ENCODE measurements at regions not wholly inside any gene's neighbourhood (a gene's known extent, or its start where the extent isn't known, plus 50 kb on each side); places are given as distances from the start of the nearest gene placed in this dataset.
"Not testable (repeated sequence)": the region's sequence is repeated elsewhere in the genome, so short reads cannot be mapped to it uniquely, and the experiment has no call there.

DNA sequence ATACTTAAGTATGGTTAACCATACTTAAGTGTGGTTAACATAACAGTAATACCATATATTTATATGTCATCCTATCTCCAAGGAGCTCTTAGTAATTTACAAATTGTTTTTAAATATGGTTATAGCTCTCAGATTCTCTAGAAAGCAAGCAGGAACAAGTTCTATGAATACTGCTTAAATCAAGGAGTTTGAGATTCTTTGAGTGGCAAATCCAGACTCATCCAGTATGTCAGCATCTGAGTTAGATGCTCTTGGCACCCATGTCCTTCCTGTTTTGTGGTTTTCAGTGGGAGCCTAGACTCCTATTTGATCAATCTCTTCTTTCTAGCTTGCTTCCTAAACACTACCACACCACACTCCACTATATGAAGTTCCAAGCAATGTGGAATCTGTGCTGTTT lies 114.7 kb upstream of the GDNF start:
- H3K4me3 ChIP-seq (ENCODE audit: low read depth, low read length), result no peak overlapping the region
- DNase-seq (ENCODE audit: low read depth), result no peak
- TF ChIP-seq, protein P1, sequence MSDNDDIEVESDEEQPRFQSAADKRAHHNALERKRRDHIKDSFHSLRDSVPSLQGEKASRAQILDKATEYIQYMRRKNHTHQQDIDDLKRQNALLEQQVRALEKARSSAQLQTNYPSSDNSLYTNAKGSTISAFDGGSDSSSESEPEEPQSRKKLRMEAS (IDR thresholded peaks at IDR 0.05; ENCODE audit: low read depth, low read length), result no peak
- TF ChIP-seq, protein P2, sequence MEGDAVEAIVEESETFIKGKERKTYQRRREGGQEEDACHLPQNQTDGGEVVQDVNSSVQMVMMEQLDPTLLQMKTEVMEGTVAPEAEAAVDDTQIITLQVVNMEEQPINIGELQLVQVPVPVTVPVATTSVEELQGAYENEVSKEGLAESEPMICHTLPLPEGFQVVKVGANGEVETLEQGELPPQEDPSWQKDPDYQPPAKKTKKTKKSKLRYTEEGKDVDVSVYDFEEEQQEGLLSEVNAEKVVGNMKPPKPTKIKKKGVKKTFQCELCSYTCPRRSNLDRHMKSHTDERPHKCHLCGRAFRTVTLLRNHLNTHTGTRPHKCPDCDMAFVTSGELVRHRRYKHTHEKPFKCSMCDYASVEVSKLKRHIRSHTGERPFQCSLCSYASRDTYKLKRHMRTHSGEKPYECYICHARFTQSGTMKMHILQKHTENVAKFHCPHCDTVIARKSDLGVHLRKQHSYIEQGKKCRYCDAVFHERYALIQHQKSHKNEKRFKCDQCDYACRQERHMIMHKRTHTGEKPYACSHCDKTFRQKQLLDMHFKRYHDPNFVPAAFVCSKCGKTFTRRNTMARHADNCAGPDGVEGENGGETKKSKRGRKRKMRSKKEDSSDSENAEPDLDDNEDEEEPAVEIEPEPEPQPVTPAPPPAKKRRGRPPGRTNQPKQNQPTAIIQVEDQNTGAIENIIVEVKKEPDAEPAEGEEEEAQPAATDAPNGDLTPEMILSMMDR (IDR thresholded peaks at IDR 0.05; ENCODE audit: low read depth, low read length), result no peak
- TF ChIP-seq POLR2A (IDR thresholded peaks at IDR 0.05; ENCODE audit: extremely low read depth, insufficient read length) (no peak), MYC (IDR thresholded peaks at IDR 0.05; ENCODE audit: low read depth, low read length) (no peak)

DNA sequence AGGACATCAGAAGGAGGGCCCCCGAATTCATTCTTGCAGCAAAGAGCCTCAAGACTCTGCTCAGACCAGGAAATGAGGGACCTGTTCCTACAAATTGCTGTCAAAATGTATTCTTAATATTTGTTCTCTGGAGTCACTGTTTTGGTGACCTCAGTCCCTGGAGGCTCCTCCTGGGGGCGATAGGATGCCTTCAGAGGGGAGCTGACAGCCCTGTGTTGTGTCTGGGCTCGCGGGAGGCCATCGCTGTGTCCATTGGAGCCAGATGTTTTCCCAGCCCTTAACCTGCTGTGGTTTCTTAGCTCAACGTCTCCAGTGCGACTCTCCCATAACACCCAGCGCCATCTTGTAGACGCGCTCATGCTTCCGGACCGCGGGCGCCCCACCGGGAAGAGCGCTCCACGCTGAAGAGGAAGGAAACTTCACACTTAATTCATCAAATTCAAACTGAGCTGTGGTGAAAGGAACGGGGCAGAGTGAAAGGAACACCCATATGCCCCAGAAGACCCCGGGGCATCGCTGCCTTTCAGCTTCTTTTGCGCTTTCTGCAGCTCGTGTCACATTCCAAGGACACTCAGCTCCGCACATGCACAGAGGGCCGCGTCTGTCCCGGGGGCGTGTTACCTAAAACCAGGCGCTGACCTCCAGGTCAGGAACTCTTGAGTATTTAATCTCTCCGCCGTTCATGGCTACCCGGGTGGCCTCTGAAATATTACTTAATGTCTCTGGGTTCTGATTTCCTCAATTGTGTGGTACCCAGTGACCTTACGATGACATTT lies 112.3 kb upstream of the GDNF start:
- TF ChIP-seq MYC (IDR thresholded peaks at IDR 0.05; ENCODE audit: low read depth, low read length) (no peak), POLR2A (IDR thresholded peaks at IDR 0.05; ENCODE audit: extremely low read depth, insufficient read length) (no peak)
- TF ChIP-seq, protein P2 (IDR thresholded peaks at IDR 0.05; ENCODE audit: low read depth, low read length), result no peak
- TF ChIP-seq, protein P1 (IDR thresholded peaks at IDR 0.05; ENCODE audit: low read depth, low read length), result no peak
- H3K4me3 ChIP-seq (ENCODE audit: low read depth, low read length), result no peak overlapping the region
- DNase-seq (ENCODE audit: low read depth), result no peak

DNA sequence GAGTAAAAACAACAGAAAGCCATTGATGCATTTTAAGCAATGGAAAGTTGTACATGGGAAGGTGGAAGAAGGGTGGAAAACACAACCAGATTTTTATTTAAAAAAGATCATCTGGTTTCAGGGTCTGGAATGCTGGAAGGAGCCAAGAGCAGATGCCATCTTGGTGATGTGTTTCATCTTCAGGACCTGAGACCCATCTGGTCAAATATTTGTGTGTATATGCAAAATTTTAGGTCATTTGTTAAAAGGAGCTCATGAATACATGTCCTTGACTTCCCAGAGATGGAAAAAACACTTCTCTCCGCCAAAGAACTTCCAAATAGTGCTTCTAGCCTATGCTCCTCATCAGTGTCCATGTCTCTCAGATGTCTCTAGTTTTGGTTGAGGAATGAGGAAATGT lies 110.6 kb upstream of the GDNF start:
- H3K4me3 ChIP-seq (ENCODE audit: low read depth, low read length), result no peak overlapping the region
- DNase-seq (ENCODE audit: low read depth), result no peak
- TF ChIP-seq, protein P2 (IDR thresholded peaks at IDR 0.05; ENCODE audit: low read depth, low read length), result no peak
- TF ChIP-seq MYC (IDR thresholded peaks at IDR 0.05; ENCODE audit: low read depth, low read length) (no peak), POLR2A (IDR thresholded peaks at IDR 0.05; ENCODE audit: extremely low read depth, insufficient read length) (no peak)
- TF ChIP-seq, protein P1 (IDR thresholded peaks at IDR 0.05; ENCODE audit: low read depth, low read length), result no peak

DNA sequence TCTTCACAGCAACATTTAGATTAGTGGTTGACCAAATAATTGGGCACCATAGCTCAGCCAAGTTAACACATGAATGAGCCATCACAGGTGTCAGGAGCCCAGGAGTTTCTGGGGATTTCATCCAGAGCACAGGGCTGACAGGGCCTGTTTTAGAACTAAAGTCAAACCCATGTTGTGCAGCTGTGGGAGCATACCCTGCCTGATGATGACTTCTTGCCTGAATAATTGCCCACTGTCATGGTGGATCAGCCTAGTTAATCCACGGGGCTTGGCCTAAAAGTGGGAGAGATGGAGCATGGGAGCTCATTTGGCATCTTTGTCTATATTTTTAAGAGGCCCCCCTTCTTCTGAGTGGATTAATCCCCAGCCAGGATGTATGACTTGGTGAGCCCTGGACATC lies 105.6 kb upstream of the GDNF start:
- no peak for DNase-seq (ENCODE audit: low read depth)
- TF ChIP-seq, protein P1 (IDR thresholded peaks at IDR 0.05; ENCODE audit: low read depth, low read length), result no peak
- TF ChIP-seq MYC (IDR thresholded peaks at IDR 0.05; ENCODE audit: low read depth, low read length), result no peak
- no peak for TF ChIP-seq POLR2A (IDR thresholded peaks at IDR 0.05; ENCODE audit: extremely low read depth, insufficient read length)
- TF ChIP-seq, protein P2 (IDR thresholded peaks at IDR 0.05; ENCODE audit: low read depth, low read length), result no peak
- no peak overlapping the region for H3K4me3 ChIP-seq (ENCODE audit: low read depth, low read length)

DNA sequence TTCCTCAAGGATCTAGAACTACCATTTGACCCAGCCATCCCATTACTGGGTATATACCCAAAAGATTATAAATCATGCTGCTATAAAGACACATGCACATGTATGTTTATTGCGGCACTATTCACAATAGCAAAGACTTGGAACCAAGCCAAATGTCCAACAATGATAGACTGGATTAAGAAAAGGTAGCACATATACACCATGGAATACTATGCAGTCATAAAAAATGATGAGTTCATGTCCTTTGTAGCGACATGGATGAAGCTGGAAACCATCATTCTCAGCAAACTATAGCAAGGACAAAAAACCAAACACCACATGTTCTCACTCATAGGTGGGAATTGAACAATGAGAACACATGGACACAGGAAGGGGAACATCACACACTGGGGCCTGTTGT lies 103.3 kb upstream of the GDNF start:
- DNase-seq (ENCODE audit: low read depth), result not testable (repeated sequence)

DNA sequence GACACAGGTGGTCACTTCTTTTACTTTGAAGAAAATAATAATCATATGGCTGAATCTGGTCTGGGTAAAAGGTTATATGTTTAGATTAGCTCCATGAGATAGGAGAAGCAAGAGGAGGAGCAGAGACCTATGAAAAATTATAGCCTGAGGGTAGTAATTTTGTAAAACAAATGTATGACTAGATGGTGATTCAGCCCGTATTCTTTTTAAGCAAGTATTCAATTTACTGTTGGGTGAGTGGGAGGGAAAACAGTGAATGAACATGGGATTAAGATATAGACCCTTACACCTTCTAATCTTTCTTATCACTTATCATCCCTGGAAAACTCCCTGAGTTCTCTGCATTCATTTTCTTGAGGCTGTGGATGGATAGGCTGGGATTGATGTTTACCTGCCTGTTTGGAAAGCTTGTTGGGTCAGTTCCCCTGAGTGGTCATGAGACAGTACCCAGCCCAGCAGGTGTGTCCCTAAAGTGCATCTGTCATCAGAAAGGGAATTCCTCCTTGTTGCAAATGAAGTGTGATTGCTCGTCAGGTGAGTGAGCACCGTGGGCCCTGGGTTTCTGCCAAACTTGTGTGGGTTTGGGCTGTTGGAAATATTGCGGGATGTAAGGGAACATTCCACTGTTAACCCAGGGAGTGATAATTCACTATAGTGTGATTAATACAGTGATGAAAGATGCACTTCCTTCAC lies 101.2 kb upstream of the GDNF start:
- no peak for DNase-seq (ENCODE audit: low read depth)
- no peak overlapping the region for H3K4me3 ChIP-seq (ENCODE audit: low read depth, low read length)
- TF ChIP-seq, protein P2 (IDR thresholded peaks at IDR 0.05; ENCODE audit: low read depth, low read length), result no peak
- TF ChIP-seq, protein P1 (IDR thresholded peaks at IDR 0.05; ENCODE audit: low read depth, low read length), result no peak
- TF ChIP-seq MYC (IDR thresholded peaks at IDR 0.05; ENCODE audit: low read depth, low read length), result no peak
- no peak for TF ChIP-seq POLR2A (IDR thresholded peaks at IDR 0.05; ENCODE audit: extremely low read depth, insufficient read length)

More for the DNA sequence above, 103.3 kb upstream of the GDNF start:
- H3K4me3 ChIP-seq (ENCODE audit: low read depth, low read length), result not testable (repeated sequence)
